Adipocyte (in vitro differentiated cells): ENCODE measurements at regions not wholly inside any gene's neighbourhood (a gene's known extent, or its start where the extent isn't known, plus 50 kb on each side); places are given as distances from the start of the nearest gene placed in this dataset.
A peak's percentile ranks its signal among the peaks of the same experiment; 100 is the strongest.

Source experiments
- DNase-seq: peaks from one replicate; pipeline ENCODE4 v3.0.0-alpha.2; 2015; ENCODE audit warnings: low read depth
- H3K27me3 ChIP-seq: replicated peaks from 2 replicates; pipeline ENCODE4 v1.7.0; 2013; ENCODE audit warnings: mild to moderate bottlenecking, low read length, moderate library complexity; ENCODE audit not compliant: control insufficient read depth, insufficient read depth
- H3K36me3 ChIP-seq: 2 replicates; pipeline ENCODE4 v1.7.0; 2013; ENCODE audit warnings: low read length, mild to moderate bottlenecking, moderate library complexity; ENCODE audit not compliant: control insufficient read depth, insufficient read depth, severe bottlenecking
- H3K4me1 ChIP-seq: 2 replicates; pipeline ENCODE4 v1.7.0; 2013; ENCODE audit warnings: mild to moderate bottlenecking, low read length, moderate library complexity; ENCODE audit not compliant: control insufficient read depth, insufficient read depth
- H3K4me3 ChIP-seq: 2 replicates; pipeline ENCODE4 v1.7.0; 2013; ENCODE audit warnings: mild to moderate bottlenecking, low read length, moderate library complexity
- H3K9ac ChIP-seq: 2 replicates; pipeline ENCODE4 v1.7.0; 2013; ENCODE audit warnings: mild to moderate bottlenecking, low read length, moderate library complexity
- H3K9me3 ChIP-seq: 2 replicates; pipeline ENCODE4 v1.7.0; 2013; ENCODE audit warnings: mild to moderate bottlenecking, low read length, moderate library complexity; ENCODE audit not compliant: control insufficient read depth

DNA sequence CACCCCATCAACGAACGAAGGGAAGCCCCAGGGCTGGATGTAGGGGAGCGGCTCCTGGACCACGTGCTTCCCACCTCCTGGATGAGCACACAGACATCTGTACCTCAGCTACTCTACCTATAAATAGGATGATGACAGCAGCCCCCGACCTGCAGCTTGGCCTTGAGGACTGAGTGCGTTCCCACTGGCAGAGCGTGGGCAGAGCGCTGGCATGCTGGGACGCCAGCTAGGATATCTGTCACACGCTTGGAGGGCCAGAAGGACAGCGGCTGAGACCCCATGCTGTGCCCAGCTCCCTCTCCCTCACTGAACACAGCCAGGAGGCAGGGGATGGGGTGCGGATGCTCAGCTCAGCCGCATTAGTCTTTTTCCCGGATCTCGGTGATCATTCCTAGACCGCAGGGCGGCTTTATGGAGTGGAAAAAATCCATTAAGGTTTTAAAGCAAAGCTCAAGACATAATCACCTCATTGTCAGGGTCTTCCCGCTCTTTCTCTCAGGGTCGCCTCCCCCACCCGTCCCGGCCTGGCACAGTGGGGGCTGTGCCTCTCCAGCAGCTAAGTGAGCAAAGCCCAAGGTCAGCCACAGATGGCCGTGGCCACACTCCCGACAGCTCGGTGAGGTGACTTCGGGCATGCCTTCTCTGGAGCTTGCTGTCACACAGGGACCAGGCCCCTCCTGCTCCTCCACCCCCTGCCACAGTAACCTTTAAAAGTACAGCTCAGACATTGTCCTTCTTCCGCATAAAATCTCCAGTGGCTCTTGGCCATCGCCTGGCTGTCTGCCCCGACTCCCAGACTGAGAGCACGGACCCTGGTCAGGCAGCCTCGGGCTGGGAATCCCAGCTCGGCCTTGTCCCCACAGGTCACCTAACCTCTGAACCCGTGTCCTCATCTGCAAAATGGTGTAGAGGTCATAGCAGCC is 69.6 kb upstream of the SHISAL1 start:
- no peak for DNase-seq
- Histone ChIP-seq H3K9ac (no peak overlapping the region), H3K27me3 (peaks cover 49% of the 10 kb centered on the region), H3K4me3 (no peak overlapping the region), H3K36me3 (no peaks in the 10 kb centered on the region), H3K4me1 (peaks cover 22% of the 10 kb centered on the region), H3K9me3 (peaks cover 18% of the 10 kb centered on the region)

DNA sequence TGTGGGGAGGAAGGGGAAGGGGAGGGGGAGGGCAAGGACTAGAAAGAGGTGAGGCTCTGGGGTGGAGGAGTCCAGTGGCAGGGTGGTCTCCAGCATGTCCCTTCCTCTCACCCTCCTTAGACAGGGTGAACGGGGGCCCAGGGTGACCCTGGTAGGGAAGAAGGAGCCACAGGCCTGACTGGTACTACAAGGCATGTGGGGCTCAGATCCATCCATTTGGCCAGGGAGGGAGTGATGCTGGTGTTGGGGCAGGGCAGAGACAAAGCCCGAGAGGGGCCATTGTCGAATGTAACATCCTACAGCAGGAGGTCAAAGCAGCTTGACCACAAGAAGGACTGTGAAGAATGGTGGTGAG is 69.0 kb upstream of the SHISAL1 start:
- Histone ChIP-seq H3K9ac (no peak overlapping the region), H3K36me3 (no peaks in the 10 kb centered on the region), H3K27me3 (peaks cover 42% of the 10 kb centered on the region), H3K4me1 (peaks cover 22% of the 10 kb centered on the region), H3K4me3 (no peak overlapping the region), H3K9me3 (peaks cover 24% of the 10 kb centered on the region)
- DNase-seq, result no peak

DNA sequence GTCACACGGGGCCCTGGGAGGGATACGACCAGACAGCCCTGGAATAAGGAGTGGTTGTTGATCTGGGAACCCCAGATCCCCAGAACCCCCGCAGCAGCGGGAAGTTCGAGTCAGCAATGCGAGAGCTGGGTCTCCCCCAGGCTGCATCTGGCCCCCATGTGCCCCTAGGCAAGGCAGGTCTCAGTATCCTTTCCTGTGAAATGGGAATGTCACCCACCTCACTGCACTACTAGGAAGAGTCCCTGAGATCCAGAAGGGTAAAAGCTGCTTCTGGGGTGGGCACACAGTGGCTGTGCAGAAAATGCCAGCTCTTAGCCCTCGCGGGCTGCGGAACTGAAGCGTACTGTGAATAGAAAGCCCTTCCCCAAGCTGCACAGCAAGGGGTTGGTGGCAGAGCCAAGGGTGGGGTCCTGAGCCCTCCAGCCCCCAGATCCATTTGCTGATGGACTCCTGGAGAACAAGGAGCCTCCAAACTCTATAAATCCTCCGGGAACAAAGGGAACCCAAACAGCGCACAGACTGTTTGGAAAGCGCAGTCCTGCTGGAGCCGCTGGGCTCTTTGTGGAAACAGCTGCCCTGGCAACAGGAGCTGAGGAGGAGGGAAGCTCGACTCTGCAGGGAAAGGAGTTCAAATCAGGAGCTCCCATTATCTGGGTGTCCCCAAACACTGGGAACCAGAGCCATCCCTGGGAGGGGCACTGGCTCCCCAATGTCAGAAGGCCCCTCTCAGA is 68.2 kb upstream of the SHISAL1 start:
- Histone ChIP-seq H3K36me3 (no peaks in the 10 kb centered on the region), H3K4me3 (peak overlapping the region; percentile 52), H3K27me3 (peaks cover 34% of the 10 kb centered on the region), H3K9me3 (peaks cover 29% of the 10 kb centered on the region), H3K4me1 (peaks cover 22% of the 10 kb centered on the region), H3K9ac (no peak overlapping the region)
- DNase-seq, result no peak

DNA sequence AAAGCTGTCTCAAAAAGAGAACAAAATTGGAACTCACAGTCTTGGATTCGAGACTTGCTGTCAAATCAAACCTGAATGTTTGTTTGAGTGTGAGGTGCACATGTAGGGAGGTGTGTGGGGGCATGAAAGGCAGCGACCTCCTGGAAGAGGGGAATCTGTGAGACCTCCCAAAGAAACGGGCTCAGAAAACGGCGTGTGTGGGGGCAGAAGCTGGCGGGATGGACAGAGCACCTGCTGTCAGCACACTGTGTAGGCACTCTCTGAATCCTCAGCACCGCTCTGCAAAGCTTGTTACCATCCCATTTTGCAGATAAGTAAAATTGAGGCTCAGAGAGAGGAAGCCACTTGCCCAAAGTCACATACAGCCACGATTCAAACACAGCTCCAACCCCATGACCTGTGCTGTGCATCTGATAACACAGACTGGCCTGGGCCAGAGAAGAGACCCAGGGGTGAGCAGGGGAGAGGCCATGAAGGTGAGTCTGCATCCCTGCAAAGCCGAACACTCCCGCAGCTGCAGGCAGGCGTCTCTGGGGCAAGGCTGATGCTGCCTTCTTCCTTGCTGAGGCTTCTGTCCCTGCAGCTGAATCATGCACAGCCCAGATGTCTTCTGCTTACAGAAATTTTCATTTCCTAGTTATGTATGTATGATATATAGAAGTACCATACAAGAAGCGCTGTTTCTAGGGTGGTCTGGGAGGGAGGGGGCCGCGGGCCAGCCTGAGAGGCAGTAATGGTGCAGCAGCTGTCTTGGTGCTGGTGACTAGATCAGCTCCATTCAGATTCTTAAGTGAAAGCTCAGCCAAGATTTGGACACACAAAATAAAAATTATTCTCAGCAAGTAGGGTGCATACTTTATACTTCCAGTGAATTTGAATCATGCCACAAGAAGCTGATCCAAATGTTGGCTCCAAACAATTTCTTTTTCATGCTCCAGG is 67.3 kb upstream of the SHISAL1 start:
- Histone ChIP-seq H3K9me3 (peaks cover 36% of the 10 kb centered on the region), H3K4me1 (peaks cover 22% of the 10 kb centered on the region), H3K9ac (no peak overlapping the region), H3K27me3 (peaks cover 26% of the 10 kb centered on the region), H3K4me3 (no peak overlapping the region), H3K36me3 (no peaks in the 10 kb centered on the region)
- DNase-seq, result no peak

DNA sequence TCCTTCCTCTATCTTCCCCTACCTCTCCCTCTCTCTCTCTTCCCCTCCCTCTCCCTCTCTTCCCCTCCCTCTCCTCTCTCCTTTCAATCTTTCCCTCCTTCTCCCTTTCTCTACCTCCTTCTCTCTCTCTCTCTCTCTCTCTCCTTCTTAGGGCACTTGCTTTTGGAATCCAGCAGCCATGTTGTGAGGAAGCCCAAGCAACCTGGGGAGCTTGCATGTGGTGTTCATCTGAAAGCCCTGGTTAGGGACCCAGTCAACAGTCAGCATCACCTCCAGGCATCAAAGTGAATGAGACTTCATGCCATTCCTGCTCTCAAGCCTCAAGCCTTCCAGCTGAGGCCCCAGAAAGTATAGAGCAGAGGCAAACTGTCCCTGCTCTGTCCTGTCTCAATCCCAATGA is 65.6 kb upstream of the SHISAL1 start:
- no peaks in the 10 kb centered on the region for H3K36me3 ChIP-seq
- DNase-seq, result no peak
- H3K4me1 ChIP-seq, result peaks cover 13% of the 10 kb centered on the region
- H3K27me3 ChIP-seq, result peaks cover 15% of the 10 kb centered on the region
- no peak overlapping the region for H3K9ac ChIP-seq
- H3K9me3 ChIP-seq, result peaks cover 48% of the 10 kb centered on the region
- H3K4me3 ChIP-seq, result no peak overlapping the region

DNA sequence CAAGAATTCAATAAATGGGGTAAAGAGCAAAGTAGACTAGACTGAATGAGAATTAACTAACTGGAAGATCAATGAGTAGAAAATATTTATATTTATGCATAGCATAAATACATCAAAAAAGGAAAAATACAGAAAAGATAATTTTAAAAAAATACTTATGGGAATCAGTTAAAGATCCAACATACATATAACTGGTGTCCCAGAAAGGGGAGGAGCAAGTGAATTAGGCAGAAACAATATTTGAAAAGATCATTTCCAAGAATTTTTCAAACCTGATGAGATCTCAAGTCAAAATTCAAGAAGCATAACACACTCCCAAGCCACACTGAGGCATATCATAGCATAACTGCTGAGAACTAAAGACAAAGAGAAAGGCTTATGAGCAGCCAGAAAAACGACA is 62.7 kb upstream of the SHISAL1 start:
- Histone ChIP-seq H3K36me3 (no peaks in the 10 kb centered on the region), H3K4me1 (peaks cover under 1% of the 10 kb centered on the region), H3K4me3 (no peak overlapping the region), H3K27me3 (peaks cover 3% of the 10 kb centered on the region), H3K9ac (no peak overlapping the region), H3K9me3 (peaks cover 48% of the 10 kb centered on the region)
- peak; percentile 17 for DNase-seq

DNA sequence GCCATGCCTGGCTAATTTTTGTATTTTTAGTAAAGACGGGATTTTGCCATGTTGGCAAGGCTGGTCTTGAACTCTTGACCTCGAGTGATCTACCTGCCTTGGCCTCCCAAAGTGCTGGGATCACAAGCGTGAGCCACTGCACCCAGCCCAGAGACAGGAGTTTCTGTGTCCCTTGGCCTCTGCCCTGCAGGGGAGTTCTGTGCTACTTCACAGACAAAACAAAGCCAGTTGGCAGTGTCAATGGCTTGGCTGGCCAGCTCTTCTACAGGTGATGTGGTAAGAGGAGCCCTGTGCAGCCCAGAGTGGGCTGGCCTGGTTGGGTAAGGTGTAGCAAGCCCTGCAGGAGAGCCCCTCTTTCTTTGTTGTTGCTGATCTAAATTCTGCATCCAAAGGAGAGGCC is 60.5 kb upstream of the SHISAL1 start:
- no peak for DNase-seq
- H3K36me3 ChIP-seq, result no peaks in the 10 kb centered on the region
- H3K9me3 ChIP-seq, result peaks cover 39% of the 10 kb centered on the region
- peaks cover 8% of the 10 kb centered on the region for H3K27me3 ChIP-seq
- H3K4me3 ChIP-seq, result no peak overlapping the region
- no peaks in the 10 kb centered on the region for H3K4me1 ChIP-seq
- no peak overlapping the region for H3K9ac ChIP-seq

DNA sequence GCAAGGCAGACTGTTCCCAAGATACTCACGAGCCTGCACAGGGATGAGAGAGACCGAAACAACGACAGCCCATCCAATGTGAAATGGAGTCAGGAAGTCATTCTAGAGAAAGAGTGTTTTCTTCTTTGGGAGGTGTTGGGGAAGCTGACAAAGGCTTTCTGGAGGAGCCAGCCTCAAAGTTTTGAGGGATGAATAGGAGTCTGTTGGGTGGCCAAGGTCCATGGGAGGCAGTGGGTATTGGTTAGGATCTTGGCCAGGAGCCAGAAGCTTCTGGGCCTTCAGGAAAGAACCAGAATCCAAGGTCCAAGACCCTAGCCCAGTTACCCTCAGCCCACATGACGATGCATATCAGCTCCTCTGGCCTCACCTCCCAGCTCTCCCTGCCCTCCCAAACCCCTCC is 59.9 kb upstream of the SHISAL1 start:
- no peak for DNase-seq
- peaks cover 8% of the 10 kb centered on the region for H3K27me3 ChIP-seq

DNA sequence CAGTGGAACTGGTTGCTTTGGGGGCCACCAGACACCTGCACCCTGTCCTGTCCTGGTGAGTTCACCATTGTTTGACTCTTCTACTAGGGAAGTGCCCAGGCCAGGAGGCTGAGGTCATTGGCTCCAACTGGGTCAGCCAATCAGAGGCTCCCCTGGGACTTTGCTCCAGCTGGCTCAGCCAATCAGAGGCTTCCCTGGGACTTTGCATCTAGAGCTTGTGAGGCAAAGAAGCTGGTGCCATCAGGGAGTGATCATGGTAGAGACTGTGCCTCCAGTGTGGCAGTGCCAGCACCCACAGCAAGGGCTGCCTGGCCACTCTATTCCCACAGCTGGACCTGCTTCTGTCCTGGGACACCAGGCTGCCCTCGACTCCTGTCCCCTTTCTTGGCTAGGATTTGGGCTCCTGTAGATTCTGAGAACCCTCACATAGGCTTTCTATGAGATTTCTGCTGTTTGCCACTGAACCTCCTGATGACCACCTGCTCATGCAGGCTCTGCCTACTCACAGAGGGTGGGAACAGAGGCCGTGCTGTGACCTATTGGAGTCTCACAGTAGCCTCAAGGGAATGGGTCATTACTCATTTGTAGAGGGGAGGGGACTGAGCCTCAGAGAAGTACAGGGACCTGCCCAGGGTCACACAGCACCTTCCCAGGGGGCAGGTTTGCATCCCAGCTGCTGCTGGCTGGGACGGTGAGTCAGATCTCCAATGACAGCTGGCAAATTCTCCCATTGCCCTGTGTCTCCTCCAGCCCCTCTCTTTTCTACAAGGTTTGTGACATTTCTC is 59.2 kb upstream of the SHISAL1 start:
- H3K9me3 ChIP-seq, result peaks cover 26% of the 10 kb centered on the region
- DNase-seq, result no peak
- H3K36me3 ChIP-seq, result no peaks in the 10 kb centered on the region
- H3K27me3 ChIP-seq, result peaks cover 8% of the 10 kb centered on the region
- no peak overlapping the region for H3K9ac ChIP-seq
- H3K4me3 ChIP-seq, result no peak overlapping the region
- H3K4me1 ChIP-seq, result no peaks in the 10 kb centered on the region

More for the DNA sequence above, 59.9 kb upstream of the SHISAL1 start:
- H3K9ac ChIP-seq, result no peak overlapping the region
- peaks cover 33% of the 10 kb centered on the region for H3K9me3 ChIP-seq
- H3K4me1 ChIP-seq, result no peaks in the 10 kb centered on the region
- H3K36me3 ChIP-seq, result no peaks in the 10 kb centered on the region
- H3K4me3 ChIP-seq, result no peak overlapping the region

DNA sequence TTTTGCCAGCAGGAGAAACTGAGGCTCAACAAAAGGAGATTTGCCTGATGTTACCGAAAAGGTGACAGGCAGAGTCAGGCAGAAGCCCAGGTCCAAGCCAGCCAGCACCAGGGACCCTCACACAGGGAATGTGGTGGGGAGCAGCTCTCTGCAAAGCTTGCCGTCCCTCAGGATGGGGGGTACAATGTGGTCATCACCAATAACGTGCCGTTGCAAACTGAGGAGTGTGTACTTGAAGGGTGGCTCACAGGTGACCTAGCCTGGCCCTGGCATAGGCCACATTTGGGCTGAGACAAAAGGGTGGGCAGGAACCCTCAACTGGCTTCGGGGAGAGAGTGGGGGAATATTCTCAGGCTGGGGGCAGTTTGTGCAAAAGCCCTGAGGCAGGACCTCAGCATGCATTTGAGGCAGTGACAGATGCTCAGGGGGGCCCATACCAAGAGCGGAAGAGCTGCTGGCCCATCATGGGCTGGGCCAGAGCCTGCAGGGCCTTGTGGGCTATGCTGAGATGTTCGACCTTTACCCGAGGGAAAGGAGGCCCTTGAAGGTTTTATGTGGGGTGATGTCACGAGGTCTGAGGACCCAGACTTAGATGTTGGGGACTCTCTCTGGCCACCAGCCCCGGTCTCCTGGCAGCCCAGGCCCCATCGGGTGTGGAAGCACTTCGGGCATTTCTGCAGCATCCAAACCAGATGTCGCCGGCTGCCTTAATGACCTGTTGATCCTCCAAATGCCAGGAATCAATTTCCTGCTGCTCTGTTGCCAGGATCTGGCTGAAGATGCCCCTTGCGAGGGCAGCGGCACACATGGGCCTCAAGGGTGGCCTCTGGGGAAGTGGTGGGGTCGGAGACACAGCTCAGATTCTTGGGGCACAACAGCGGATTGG is 57.4 kb upstream of the SHISAL1 start:
- H3K9me3 ChIP-seq, result peaks cover 14% of the 10 kb centered on the region
- H3K4me3 ChIP-seq, result no peak overlapping the region
- H3K27me3 ChIP-seq, result peaks cover 8% of the 10 kb centered on the region
- H3K9ac ChIP-seq, result no peak overlapping the region
- DNase-seq, result peak; percentile 39
- no peaks in the 10 kb centered on the region for H3K4me1 ChIP-seq
- H3K36me3 ChIP-seq, result no peaks in the 10 kb centered on the region
